ENCODE measurements at regions not wholly inside any gene's neighbourhood (a gene's known extent, or its start where the extent isn't known, plus 50 kb on each side); places are given as distances from the start of the nearest gene placed in this dataset.

DNA sequence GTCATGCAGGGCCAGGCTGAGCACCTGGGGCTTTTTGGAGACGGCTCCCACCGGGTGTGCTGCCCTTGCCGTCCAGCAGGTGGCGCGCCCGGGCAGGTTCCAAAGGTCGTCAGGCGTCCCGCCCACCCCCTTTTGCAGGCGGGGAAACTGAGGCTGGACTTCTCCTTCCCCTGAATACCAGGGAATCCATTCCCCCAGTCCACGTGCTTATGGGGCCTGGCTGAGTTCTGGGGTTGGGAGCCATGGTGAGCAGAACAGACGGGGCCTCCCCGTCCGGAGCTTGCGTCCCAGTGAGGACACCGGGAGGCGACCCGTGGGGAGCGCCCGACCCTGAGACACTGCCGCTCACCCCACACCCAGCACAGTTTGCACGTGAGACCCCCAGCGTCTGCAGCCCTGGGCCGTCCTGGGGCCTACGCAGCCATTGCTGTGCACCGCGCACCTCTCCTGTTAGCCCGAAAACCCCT, 51.8 kb upstream of the JPH3 start:
- TF ChIP-seq POLR2AphosphoS5 (IDR thresholded peaks at IDR 0.05) = no peak
- TF ChIP-seq, protein P1, sequence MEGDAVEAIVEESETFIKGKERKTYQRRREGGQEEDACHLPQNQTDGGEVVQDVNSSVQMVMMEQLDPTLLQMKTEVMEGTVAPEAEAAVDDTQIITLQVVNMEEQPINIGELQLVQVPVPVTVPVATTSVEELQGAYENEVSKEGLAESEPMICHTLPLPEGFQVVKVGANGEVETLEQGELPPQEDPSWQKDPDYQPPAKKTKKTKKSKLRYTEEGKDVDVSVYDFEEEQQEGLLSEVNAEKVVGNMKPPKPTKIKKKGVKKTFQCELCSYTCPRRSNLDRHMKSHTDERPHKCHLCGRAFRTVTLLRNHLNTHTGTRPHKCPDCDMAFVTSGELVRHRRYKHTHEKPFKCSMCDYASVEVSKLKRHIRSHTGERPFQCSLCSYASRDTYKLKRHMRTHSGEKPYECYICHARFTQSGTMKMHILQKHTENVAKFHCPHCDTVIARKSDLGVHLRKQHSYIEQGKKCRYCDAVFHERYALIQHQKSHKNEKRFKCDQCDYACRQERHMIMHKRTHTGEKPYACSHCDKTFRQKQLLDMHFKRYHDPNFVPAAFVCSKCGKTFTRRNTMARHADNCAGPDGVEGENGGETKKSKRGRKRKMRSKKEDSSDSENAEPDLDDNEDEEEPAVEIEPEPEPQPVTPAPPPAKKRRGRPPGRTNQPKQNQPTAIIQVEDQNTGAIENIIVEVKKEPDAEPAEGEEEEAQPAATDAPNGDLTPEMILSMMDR (IDR thresholded peaks at IDR 0.05) = peak; percentile 69 to 82 (median 72)
- no peak for TF ChIP-seq POLR2A (IDR thresholded peaks at IDR 0.05)
